ENCODE measurements at regions not wholly inside any gene's neighbourhood (a gene's known extent, or its start where the extent isn't known, plus 50 kb on each side); places are given as distances from the start of the nearest gene placed in this dataset.

GRCh38 chrX:9189286-9189685 lies 155.4 kb upstream of the FAM9B start:
- TF ChIP-seq CTCF (IDR thresholded peaks at IDR 0.05; ENCODE audit: borderline replicate concordance, extremely low read depth, low read length, poor library complexity, severe bottlenecking) (no peak), EZH2 (IDR thresholded peaks at IDR 0.05; ENCODE audit: borderline replicate concordance, low read depth, low read length, severe bottlenecking) (no peak)
